Calu3 (cell line): ENCODE measurements at regions not wholly inside any gene's neighbourhood (a gene's known extent, or its start where the extent isn't known, plus 50 kb on each side); places are given as distances from the start of the nearest gene placed in this dataset.

ENCODE experiments used
- BruUV-seq: library from RNA; stranded (reverse); fragments of 400-500 nt; replicated peaks from 2 replicates; lab custom pipeline; 2021; lab: Mats Ljungman, UMichigan
- CTCF ChIA-PET: fragments of 300-600 bp; sonication (Branson Sonifier 250); formaldehyde crosslinking; loops from one replicate; lab custom pipeline; 2022; ENCODE audit warnings: antibody characterized with exemption; lab: Charles Lee
- DNase-seq: peaks from one replicate; pipeline ENCODE4 v3.0.0; 2022
- H3K27ac Mint-ChIP-seq: one replicate; pipeline ENCODE4 v1.8.0; 2022; ENCODE audit warnings: mixed read lengths; ENCODE audit not compliant: unreplicated experiment
- H3K27me3 Mint-ChIP-seq: one replicate; pipeline ENCODE4 v1.8.0; 2022; ENCODE audit warnings: mixed read lengths; ENCODE audit not compliant: unreplicated experiment
- H3K36me3 Mint-ChIP-seq: one replicate; pipeline ENCODE4 v1.8.0; 2022; ENCODE audit warnings: mild to moderate bottlenecking, moderate library complexity, mixed read lengths; ENCODE audit not compliant: insufficient read depth, unreplicated experiment
- H3K4me1 Mint-ChIP-seq: one replicate; pipeline ENCODE4 v1.8.0; 2022; ENCODE audit warnings: mild to moderate bottlenecking, low read depth, mixed read lengths; ENCODE audit not compliant: unreplicated experiment
- H3K4me3 Mint-ChIP-seq: one replicate; pipeline ENCODE4 v1.8.0; 2022; ENCODE audit warnings: mild to moderate bottlenecking, low read depth, moderate library complexity, mixed read lengths; ENCODE audit not compliant: unreplicated experiment
- H3K9me3 Mint-ChIP-seq: one replicate; pipeline ENCODE4 v1.8.0; 2022; ENCODE audit warnings: low read depth, mixed read lengths; ENCODE audit not compliant: unreplicated experiment
- intact Hi-C: fragments of 100-400 bp; cut with micrococcal nuclease; formaldehyde crosslinking; loops from one replicate; pipeline ENCODE4 v1.10.0; 2022; ENCODE audit not compliant: unreplicated experiment
- TF ChIP-seq, protein P1 (sequence below): fragments of 200-600 bp; IDR thresholded peaks from one replicate; pipeline ENCODE4 v1.8.0; 2022; ENCODE audit warnings: antibody characterized with exemption; ENCODE audit not compliant: unreplicated experiment

DNA sequence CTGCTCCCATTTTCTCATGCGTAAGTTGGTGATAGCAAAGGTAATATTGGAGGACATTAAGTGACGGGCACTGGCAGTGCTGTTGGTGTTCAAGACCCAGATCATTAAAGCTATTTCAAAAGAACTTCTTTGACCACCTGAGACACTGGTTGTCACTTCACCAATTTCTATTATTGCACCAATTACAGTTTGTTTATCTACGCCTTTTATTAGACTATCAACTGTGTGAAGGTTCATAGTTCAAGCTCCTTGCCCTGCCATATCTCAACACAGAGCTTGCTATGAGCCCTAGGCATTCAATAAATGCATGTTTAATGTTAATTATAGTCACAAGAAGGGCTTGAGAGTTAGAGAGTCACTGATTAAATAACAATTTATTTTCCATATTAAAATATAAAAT lies 778.7 kb upstream of the HS3ST1 start:
- intact Hi-C loops, result no loop called here
- CTCF ChIA-PET, result no interaction called here
- no peak overlapping the region for H3K4me3 Mint-ChIP-seq

GRCh38 chr4:12206091-12206490 lies 777.4 kb upstream of the HS3ST1 start:
- CTCF ChIA-PET, result no interaction called here
- Mint-ChIP-seq H3K9me3 (no peaks in the 10 kb centered on the region), H3K27ac (no peak overlapping the region), H3K27me3 (no peaks in the 10 kb centered on the region), H3K4me1 (peaks cover 10% of the 10 kb centered on the region), H3K4me3 (no peak overlapping the region), H3K36me3 (no peaks in the 10 kb centered on the region)
- intact Hi-C loops, result no loop called here
- TF ChIP-seq, protein P1, sequence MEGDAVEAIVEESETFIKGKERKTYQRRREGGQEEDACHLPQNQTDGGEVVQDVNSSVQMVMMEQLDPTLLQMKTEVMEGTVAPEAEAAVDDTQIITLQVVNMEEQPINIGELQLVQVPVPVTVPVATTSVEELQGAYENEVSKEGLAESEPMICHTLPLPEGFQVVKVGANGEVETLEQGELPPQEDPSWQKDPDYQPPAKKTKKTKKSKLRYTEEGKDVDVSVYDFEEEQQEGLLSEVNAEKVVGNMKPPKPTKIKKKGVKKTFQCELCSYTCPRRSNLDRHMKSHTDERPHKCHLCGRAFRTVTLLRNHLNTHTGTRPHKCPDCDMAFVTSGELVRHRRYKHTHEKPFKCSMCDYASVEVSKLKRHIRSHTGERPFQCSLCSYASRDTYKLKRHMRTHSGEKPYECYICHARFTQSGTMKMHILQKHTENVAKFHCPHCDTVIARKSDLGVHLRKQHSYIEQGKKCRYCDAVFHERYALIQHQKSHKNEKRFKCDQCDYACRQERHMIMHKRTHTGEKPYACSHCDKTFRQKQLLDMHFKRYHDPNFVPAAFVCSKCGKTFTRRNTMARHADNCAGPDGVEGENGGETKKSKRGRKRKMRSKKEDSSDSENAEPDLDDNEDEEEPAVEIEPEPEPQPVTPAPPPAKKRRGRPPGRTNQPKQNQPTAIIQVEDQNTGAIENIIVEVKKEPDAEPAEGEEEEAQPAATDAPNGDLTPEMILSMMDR, result no peak
- no TSS peak for BruUV-seq
- DNase-seq, result no peak

More for the DNA sequence above, 778.7 kb upstream of the HS3ST1 start:
- H3K27ac Mint-ChIP-seq, result no peak overlapping the region
- H3K36me3 Mint-ChIP-seq, result no peaks in the 10 kb centered on the region
- H3K4me1 Mint-ChIP-seq, result peaks cover 10% of the 10 kb centered on the region
- no TSS peak for BruUV-seq
- no peaks in the 10 kb centered on the region for H3K9me3 Mint-ChIP-seq
- H3K27me3 Mint-ChIP-seq, result no peaks in the 10 kb centered on the region
- DNase-seq, result no peak
- TF ChIP-seq, protein P1, result no peak

DNA sequence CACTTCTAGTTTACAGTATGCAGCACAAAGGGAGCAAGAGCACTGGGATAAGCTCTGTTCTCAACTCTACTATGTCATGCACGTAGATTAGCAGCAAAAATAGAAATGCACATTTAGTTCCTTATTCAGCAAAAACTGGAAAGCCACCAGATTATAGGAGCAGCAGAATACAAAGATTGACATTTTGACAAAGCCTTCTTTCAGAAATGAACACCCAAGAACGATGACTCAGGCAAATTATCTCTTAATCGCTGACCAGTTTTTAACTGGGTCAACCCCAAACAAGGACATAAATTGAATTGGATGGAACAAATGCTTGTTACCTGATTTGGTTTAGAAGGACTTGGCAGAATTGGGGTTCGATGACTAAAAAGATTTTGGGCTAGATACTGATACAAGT lies 775.3 kb upstream of the HS3ST1 start:
- TF ChIP-seq, protein P1, result no peak
- Mint-ChIP-seq H3K4me1 (peaks cover 10% of the 10 kb centered on the region), H3K27ac (no peak overlapping the region), H3K4me3 (no peak overlapping the region), H3K36me3 (no peaks in the 10 kb centered on the region), H3K27me3 (no peaks in the 10 kb centered on the region), H3K9me3 (no peaks in the 10 kb centered on the region)
- BruUV-seq, result no TSS peak
- DNase-seq, result no peak
- intact Hi-C loops, result no loop called here
- CTCF ChIA-PET, result no interaction called here

- Mint-ChIP-seq H3K4me3 (no peak overlapping the region), H3K36me3 (no peaks in the 10 kb centered on the region), H3K27ac (no peak overlapping the region), H3K9me3 (no peaks in the 10 kb centered on the region), H3K27me3 (no peaks in the 10 kb centered on the region), H3K4me1 (peaks cover 10% of the 10 kb centered on the region)
- no TSS peak for BruUV-seq
- TF ChIP-seq, protein P1, result no peak
- intact Hi-C loops, result no loop called here
- DNase-seq, result no peak
- CTCF ChIA-PET, result no interaction called here
Measured at GRCh38 chr4:12200226-12200625, 771.5 kb upstream of the HS3ST1 start.
